ENCODE measurements at regions not wholly inside any gene's neighbourhood (a gene's known extent, or its start where the extent isn't known, plus 50 kb on each side); places are given as distances from the start of the nearest gene placed in this dataset.

- TF ChIP-seq EZH2phosphoT487 (IDR thresholded peaks at IDR 0.05; ENCODE audit: insufficient read depth, low read depth) (no peak), EZH2 (IDR thresholded peaks at IDR 0.05; ENCODE audit: insufficient read depth, poor library complexity, severe bottlenecking) (no peak)
Observed at GRCh38 chr12:23005387-23005786, 380.4 kb downstream of the ETNK1 start.

All from GM23248 (cell line).